SW480 (cell line): ENCODE measurements at regions not wholly inside any gene's neighbourhood (a gene's known extent, or its start where the extent isn't known, plus 50 kb on each side); places are given as distances from the start of the nearest gene placed in this dataset.
"Not testable (repeated sequence)": the region's sequence is repeated elsewhere in the genome, so short reads cannot be mapped to it uniquely, and the experiment has no call there.

Experiments
- DNase-seq: peaks from one replicate; pipeline ENCODE4 v3.0.0-alpha.2; 2016; ENCODE audit warnings: low spot score

- not testable (repeated sequence) for DNase-seq
Measured at GRCh38 chrX:65825226-65825625, 157.8 kb downstream of the MSN start.

GRCh38 chrX:65821721-65822496 is 154.5 kb downstream of the MSN start:
- DNase-seq = no peak

- not testable (repeated sequence) for DNase-seq
Measured at GRCh38 chrX:65819983-65820382, 152.5 kb downstream of the MSN start.

- no peak for DNase-seq
Measured at GRCh38 chrX:65813245-65813644, 145.8 kb downstream of the MSN start.

GRCh38 chrX:65811558-65812228 is 144.2 kb downstream of the MSN start:
- DNase-seq = no peak
